Naive thymus-derived CD4-positive, alpha-beta T cell (primary cell): ENCODE measurements at regions not wholly inside any gene's neighbourhood (a gene's known extent, or its start where the extent isn't known, plus 50 kb on each side); places are given as distances from the start of the nearest gene placed in this dataset.

ENCODE experiments used
- ATAC-seq: fragments of 150-1000 bp; cut with Tn5 transposase; 2 replicates; pipeline ENCODE4 v1.10.0; 2021; ENCODE audit warnings: mild to moderate bottlenecking, moderate library complexity
- CTCF ChIA-PET: fragments of 350-600 bp; sonication (Branson Sonifier 250); formaldehyde crosslinking; loops from one replicate; lab custom pipeline; 2021; ENCODE audit warnings: antibody characterized with exemption; lab: Charles Lee
- POLR2A ChIA-PET: fragments of 350-600 bp; sonication (Branson Sonifier 250); formaldehyde crosslinking; loops from one replicate; lab custom pipeline; 2021; ENCODE audit warnings: antibody characterized with exemption, inconsistent platforms; lab: Charles Lee
- DNase-seq, 9 donors: peaks; one replicate each; pipeline versions ENCODE4 v3.0.0 to v3.0.0-alpha.2; 2020 to 2022; ENCODE audit warnings: mixed read lengths in 1 of 9
- H3K27ac ChIP-seq: one replicate; pipeline ENCODE4 v1.7.0; 2013; ENCODE audit warnings: mild to moderate bottlenecking, low read depth, low read length, moderate library complexity
- H3K27me3 ChIP-seq, 2 donors: one replicate each; pipeline ENCODE4 v1.7.0; 2013; ENCODE audit warnings: low read length in 2 of 2, mild to moderate bottlenecking in 2 of 2, moderate library complexity in 2 of 2; ENCODE audit not compliant: control insufficient read depth in 2 of 2, insufficient read depth in 2 of 2
- H3K36me3 ChIP-seq, 3 experiments: 1 replicate in 2 of 3; 2 replicates in 1 of 3; pipeline ENCODE4 v1.7.0; 2013; ENCODE audit warnings: low read length in 3 of 3, mild to moderate bottlenecking in 3 of 3, moderate library complexity in 1 of 3; ENCODE audit not compliant: insufficient read depth in 3 of 3, control insufficient read depth in 2 of 3
- H3K4me1 ChIP-seq, 2 donors: one replicate each; pipeline ENCODE4 v1.7.0; 2013; ENCODE audit warnings: low read length in 2 of 2, mild to moderate bottlenecking in 2 of 2, moderate library complexity in 1 of 2; ENCODE audit not compliant: control insufficient read depth in 2 of 2, insufficient read depth in 2 of 2
- H3K4me3 ChIP-seq: 2 replicates; pipeline ENCODE4 v1.7.0; 2013; ENCODE audit warnings: mild to moderate bottlenecking, low read length
- H3K9me3 ChIP-seq, 3 experiments: 1 replicate in 2 of 3; 2 replicates in 1 of 3; pipeline ENCODE4 v1.7.0; 2013; ENCODE audit warnings: low read length in 3 of 3; ENCODE audit not compliant: control insufficient read depth in 2 of 3
- H3K27ac Mint-ChIP-seq, 9 donors: one replicate each; pipeline ENCODE4 v1.8.0; 2020 to 2022; ENCODE audit warnings: mixed read lengths in 9 of 9, mild to moderate bottlenecking in 8 of 9, moderate library complexity in 5 of 9, inconsistent platforms in 2 of 9
- H3K27me3 Mint-ChIP-seq, 5 donors: one replicate each; pipeline ENCODE4 v1.8.0; 2021 to 2022; ENCODE audit warnings: mixed read lengths in 5 of 5, mild to moderate bottlenecking in 1 of 5
- H3K36me3 Mint-ChIP-seq, 5 donors: one replicate each; pipeline ENCODE4 v1.8.0; 2020 to 2022; ENCODE audit warnings: mixed read lengths in 5 of 5, mild to moderate bottlenecking in 3 of 5, inconsistent platforms in 1 of 5
- H3K4me1 Mint-ChIP-seq, 7 donors: one replicate each; pipeline ENCODE4 v1.8.0; 2020 to 2022; ENCODE audit warnings: mixed read lengths in 7 of 7, mild to moderate bottlenecking in 3 of 7, inconsistent platforms in 1 of 7
- H3K4me3 Mint-ChIP-seq, 10 donors: one replicate each; pipeline ENCODE4 v1.8.0; 2020 to 2022; ENCODE audit warnings: mild to moderate bottlenecking in 10 of 10, mixed read lengths in 10 of 10, moderate library complexity in 6 of 10, inconsistent platforms in 2 of 10
- H3K9me3 Mint-ChIP-seq, 11 donors: one replicate each; pipeline ENCODE4 v1.8.0; 2020 to 2022; ENCODE audit warnings: mixed read lengths in 11 of 11, mild to moderate bottlenecking in 4 of 11, inconsistent platforms in 1 of 11, moderate library complexity in 1 of 11
- intact Hi-C, 2 donors: fragments of 100-400 bp; cut with micrococcal nuclease; formaldehyde crosslinking; loops; one replicate each; pipeline ENCODE4 v1.15.1; 2023

GRCh38 chrX:39536211-39536610, 561.5 kb downstream of the BCOR start:
- Histone ChIP-seq H3K36me3 (no peaks in the 10 kb centered on the region), H3K4me3 (no peak overlapping the region), H3K4me1 (no peaks in the 10 kb centered on the region), H3K9me3 (no peaks in the 10 kb centered on the region), H3K27me3 (no peaks in the 10 kb centered on the region), H3K27ac (no peak overlapping the region)
- Mint-ChIP-seq H3K4me3 (no peak overlapping the region), H3K9me3 (peaks cover 0 to 8% (median 0%) of the 10 kb centered on the region in 11 donors), H3K27me3 (peaks cover 0 to 11% (median 0%) of the 10 kb centered on the region in 5 donors), H3K4me1 (peaks cover 0 to 4% (median 0%) of the 10 kb centered on the region in 7 donors), H3K27ac (no peak overlapping the region), H3K36me3 (peaks cover 0 to 5% (median 0%) of the 10 kb centered on the region in 5 donors)
- DNase-seq: no peak
- ChIA-PET CTCF (no interaction called here), POLR2A (interaction anchor here (0.6 kb wide), 1 partner anchor 41 kb away, joined by 4 read pairs; no protein-coding TSS in a partner anchor)
- intact Hi-C loops: no loop called here
- no peak for ATAC-seq

- Histone ChIP-seq H3K27ac (no peak overlapping the region), H3K4me3 (no peak overlapping the region), H3K27me3 (no peaks in the 10 kb centered on the region), H3K36me3 (no peaks in the 10 kb centered on the region), H3K4me1 (no peaks in the 10 kb centered on the region), H3K9me3 (no peaks in the 10 kb centered on the region)
- CTCF ChIA-PET: no interaction called here
- POLR2A ChIA-PET: no interaction called here
- no peak for DNase-seq
- no peak for ATAC-seq
- intact Hi-C loops: no loop called here
- H3K27me3 Mint-ChIP-seq: peaks cover 0 to 13% (median 0%) of the 10 kb centered on the region in 5 donors
- peaks cover 0 to 8% (median 6%) of the 10 kb centered on the region in 5 donors for H3K36me3 Mint-ChIP-seq
- no peaks in the 10 kb centered on the region for H3K4me1 Mint-ChIP-seq
- H3K27ac Mint-ChIP-seq: no peak overlapping the region
- H3K9me3 Mint-ChIP-seq: peaks cover 0 to 27% (median 10%) of the 10 kb centered on the region in 11 donors
- no peak overlapping the region for H3K4me3 Mint-ChIP-seq
Measured at GRCh38 chrX:39541881-39542280, 555.9 kb downstream of the BCOR start.

- no peak for ATAC-seq
- Histone ChIP-seq H3K9me3 (no peaks in the 10 kb centered on the region), H3K4me3 (no peak overlapping the region), H3K4me1 (no peaks in the 10 kb centered on the region), H3K27me3 (no peaks in the 10 kb centered on the region), H3K36me3 (no peaks in the 10 kb centered on the region), H3K27ac (no peak overlapping the region)
- ChIA-PET POLR2A (no interaction called here), CTCF (no interaction called here)
- Mint-ChIP-seq H3K4me1 (no peaks in the 10 kb centered on the region), H3K27me3 (peaks cover 0 to 13% (median 0%) of the 10 kb centered on the region in 5 donors), H3K9me3 (peaks cover 0 to 28% (median 10%) of the 10 kb centered on the region in 11 donors), H3K4me3 (no peak overlapping the region), H3K27ac (no peak overlapping the region), H3K36me3 (peaks cover 0 to 8% (median 6%) of the 10 kb centered on the region in 5 donors)
- no peak for DNase-seq
- intact Hi-C loops: no loop called here
Measured at GRCh38 chrX:39542316-39542715, 555.4 kb downstream of the BCOR start.

GRCh38 chrX:39550795-39551361, 546.9 kb downstream of the BCOR start:
- ATAC-seq: no peak
- H3K4me1 ChIP-seq: no peaks in the 10 kb centered on the region
- peaks cover 0 to 12% (median 2%) of the 10 kb centered on the region in 11 donors for H3K9me3 Mint-ChIP-seq
- peaks cover 0 to 3% (median 0%) of the 10 kb centered on the region in 5 donors for H3K36me3 Mint-ChIP-seq
- CTCF ChIA-PET: no interaction called here
- no peak overlapping the region for H3K4me3 Mint-ChIP-seq
- H3K27me3 Mint-ChIP-seq: no peaks in the 10 kb centered on the region
- intact Hi-C loops: no loop called here
- H3K4me3 ChIP-seq: no peak overlapping the region
- peaks cover 0 to 8% (median 0%) of the 10 kb centered on the region in 7 donors for H3K4me1 Mint-ChIP-seq
- H3K27ac Mint-ChIP-seq: no peak overlapping the region
- no peaks in the 10 kb centered on the region for H3K9me3 ChIP-seq
- no peak for DNase-seq
- H3K36me3 ChIP-seq: no peaks in the 10 kb centered on the region
- no peak overlapping the region for H3K27ac ChIP-seq
- POLR2A ChIA-PET: no interaction called here
- no peaks in the 10 kb centered on the region for H3K27me3 ChIP-seq

- Histone ChIP-seq H3K4me1 (no peaks in the 10 kb centered on the region), H3K4me3 (no peak overlapping the region), H3K9me3 (no peaks in the 10 kb centered on the region), H3K36me3 (no peaks in the 10 kb centered on the region), H3K27me3 (no peaks in the 10 kb centered on the region), H3K27ac (no peak overlapping the region)
- intact Hi-C loops: no loop called here
- CTCF ChIA-PET: no interaction called here
- DNase-seq (no peak), ATAC-seq (no peak)
- POLR2A ChIA-PET: no interaction called here
- Mint-ChIP-seq H3K36me3 (peaks cover 0 to 3% (median 0%) of the 10 kb centered on the region in 5 donors), H3K9me3 (peaks cover 0 to 12% (median 2%) of the 10 kb centered on the region in 11 donors), H3K4me1 (peaks cover 0 to 8% (median 0%) of the 10 kb centered on the region in 7 donors), H3K4me3 (no peak overlapping the region), H3K27ac (no peak overlapping the region), H3K27me3 (no peaks in the 10 kb centered on the region)
Measured at GRCh38 chrX:39551762-39552161, 546.0 kb downstream of the BCOR start.

- no peak overlapping the region for H3K27ac Mint-ChIP-seq
- H3K4me3 Mint-ChIP-seq: no peak overlapping the region
- no peaks in the 10 kb centered on the region for H3K9me3 ChIP-seq
- no peaks in the 10 kb centered on the region for H3K27me3 ChIP-seq
- H3K27ac ChIP-seq: no peak overlapping the region
- no peak overlapping the region for H3K4me3 ChIP-seq
- H3K27me3 Mint-ChIP-seq: no peaks in the 10 kb centered on the region
- ChIA-PET CTCF (no interaction called here), POLR2A (no interaction called here)
- H3K4me1 ChIP-seq: no peaks in the 10 kb centered on the region
- intact Hi-C loops: no loop called here
- no peak for DNase-seq
- peaks cover 0 to 6% (median 2%) of the 10 kb centered on the region in 11 donors for H3K9me3 Mint-ChIP-seq
- no peaks in the 10 kb centered on the region for H3K36me3 ChIP-seq
- peaks cover 0 to 3% (median 0%) of the 10 kb centered on the region in 5 donors for H3K36me3 Mint-ChIP-seq
- H3K4me1 Mint-ChIP-seq: peaks cover 0 to 8% (median 0%) of the 10 kb centered on the region in 7 donors
- ATAC-seq: no peak
Measured at GRCh38 chrX:39555431-39555830, 542.3 kb downstream of the BCOR start.

- H3K4me3 Mint-ChIP-seq: no peak overlapping the region
- no peak for ATAC-seq
- H3K9me3 Mint-ChIP-seq: peaks cover 0 to 6% (median 2%) of the 10 kb centered on the region in 11 donors
- H3K4me1 Mint-ChIP-seq: peaks cover 0 to 8% (median 0%) of the 10 kb centered on the region in 7 donors
- DNase-seq: no peak
- H3K9me3 ChIP-seq: no peaks in the 10 kb centered on the region
- CTCF ChIA-PET: no interaction called here
- H3K27ac Mint-ChIP-seq: no peak overlapping the region
- H3K36me3 Mint-ChIP-seq: peaks cover 0 to 3% (median 0%) of the 10 kb centered on the region in 5 donors
- no peak overlapping the region for H3K27ac ChIP-seq
- no peaks in the 10 kb centered on the region for H3K27me3 Mint-ChIP-seq
- no peaks in the 10 kb centered on the region for H3K36me3 ChIP-seq
- intact Hi-C loops: no loop called here
- POLR2A ChIA-PET: interaction anchor here (0.7 kb wide), 1 partner anchor 495 kb away, joined by 3 read pairs; no protein-coding TSS in a partner anchor
- H3K4me1 ChIP-seq: no peaks in the 10 kb centered on the region
- H3K27me3 ChIP-seq: no peaks in the 10 kb centered on the region
- H3K4me3 ChIP-seq: no peak overlapping the region
Measured at GRCh38 chrX:39556056-39556455, 541.7 kb downstream of the BCOR start.
